Neuronal stem cell (in vitro differentiated cells): ENCODE measurements at regions not wholly inside any gene's neighbourhood (a gene's known extent, or its start where the extent isn't known, plus 50 kb on each side); places are given as distances from the start of the nearest gene placed in this dataset.
A peak's percentile ranks its signal among the peaks of the same experiment; 100 is the strongest.

Experiments
- DNase-seq: peaks from one replicate; pipeline ENCODE4 v3.0.0-alpha.2; 2013; ENCODE audit warnings: low spot score
- H2AFZ ChIP-seq: one replicate; pipeline ENCODE4 v1.6.1; 2013; ENCODE audit warnings: mild to moderate bottlenecking, low read length, inconsistent platforms
- H2AK5ac ChIP-seq: 2 replicates; pipeline ENCODE4 v1.6.1; 2013; ENCODE audit warnings: low read depth, mild to moderate bottlenecking, inconsistent platforms, low read length, moderate library complexity, mixed read lengths
- H2BK120ac ChIP-seq: 2 replicates; pipeline ENCODE4 v1.6.1; 2013; ENCODE audit warnings: low read depth, mild to moderate bottlenecking, inconsistent platforms, low read length, moderate library complexity, mixed read lengths
- H2BK12ac ChIP-seq: one replicate; pipeline ENCODE4 v1.6.1; 2013; ENCODE audit warnings: low read length, inconsistent platforms
- H2BK15ac ChIP-seq: 2 replicates; pipeline ENCODE4 v1.6.1; 2013; ENCODE audit warnings: mild to moderate bottlenecking, low read length, inconsistent platforms, mixed read lengths
- H2BK5ac ChIP-seq: one replicate; pipeline ENCODE4 v1.6.1; 2013; ENCODE audit warnings: inconsistent platforms, mild to moderate bottlenecking, low read length, moderate library complexity
- H3K14ac ChIP-seq: one replicate; pipeline ENCODE4 v1.6.1; 2013; ENCODE audit warnings: low read length, inconsistent platforms
- H3K18ac ChIP-seq: 2 replicates; pipeline ENCODE4 v1.6.1; 2013; ENCODE audit warnings: low read length, inconsistent platforms
- H3K23ac ChIP-seq: 2 replicates; pipeline ENCODE4 v1.6.1; 2013; ENCODE audit warnings: low read depth, mild to moderate bottlenecking, mixed read lengths, low read length, inconsistent platforms; ENCODE audit not compliant: poor library complexity
- H3K27ac ChIP-seq: replicated peaks from 3 replicates; pipeline ENCODE4 v1.5.1; 2013; ENCODE audit warnings: low read length, inconsistent platforms
- H3K27me3 ChIP-seq, 3 experiments: 2 replicates each; pipeline ENCODE4 v1.6.1; 2013; ENCODE audit warnings: low read length in 3 of 3, mild to moderate bottlenecking in 2 of 3, inconsistent platforms in 1 of 3, low read depth in 1 of 3, mixed read lengths in 1 of 3, moderate library complexity in 1 of 3; ENCODE audit not compliant: control insufficient read depth in 3 of 3, insufficient read depth in 3 of 3
- H3K36me3 ChIP-seq, 2 donors: replicated peaks in 1 of 2; 2 replicates each; pipeline ENCODE4 v1.6.1; 2013; ENCODE audit warnings: low read length in 2 of 2; ENCODE audit not compliant: control insufficient read depth in 2 of 2, insufficient read depth in 2 of 2
- H3K4ac ChIP-seq: 2 replicates; pipeline ENCODE4 v1.6.1; 2013; ENCODE audit warnings: inconsistent platforms, mild to moderate bottlenecking, low read length, moderate library complexity
- H3K4me1 ChIP-seq, 2 donors: 1 replicate in 1 of 2; 2 replicates in 1 of 2; pipeline ENCODE4 v1.6.1; 2013; ENCODE audit warnings: low read length in 2 of 2, low read depth in 1 of 2; ENCODE audit not compliant: control insufficient read depth in 2 of 2, insufficient read depth in 1 of 2
- H3K4me2 ChIP-seq: one replicate; pipeline ENCODE4 v1.6.1; 2013; ENCODE audit warnings: mild to moderate bottlenecking, low read length, inconsistent platforms; ENCODE audit not compliant: insufficient read depth, poor library complexity, severe bottlenecking
- H3K4me3 ChIP-seq, 2 donors: 2 replicates each; pipeline ENCODE4 v1.5.1; 2013; ENCODE audit warnings: low read length in 2 of 2, mild to moderate bottlenecking in 2 of 2, inconsistent platforms in 1 of 2, moderate library complexity in 1 of 2
- H3K79me1 ChIP-seq: one replicate; pipeline ENCODE4 v1.6.1; 2013; ENCODE audit warnings: low read depth, mild to moderate bottlenecking, inconsistent platforms, low read length, moderate library complexity
- H3K9ac ChIP-seq: one replicate; pipeline ENCODE4 v1.6.1; 2013; ENCODE audit warnings: mild to moderate bottlenecking, low read depth, low read length, inconsistent platforms; ENCODE audit not compliant: poor library complexity
- H3K9me3 ChIP-seq, 2 donors: replicated peaks in 1 of 2; 2 replicates each; pipeline versions ENCODE3 to v1.6.1; 2013; ENCODE audit warnings: low read length in 2 of 2, mild to moderate bottlenecking in 2 of 2, inconsistent platforms in 1 of 2, low read depth in 1 of 2, mixed read lengths in 1 of 2, moderate library complexity in 1 of 2; ENCODE audit not compliant: control insufficient read depth in 2 of 2, insufficient read depth in 1 of 2
- H4K8ac ChIP-seq: one replicate; pipeline ENCODE4 v1.6.1; 2013; ENCODE audit warnings: low read depth, mild to moderate bottlenecking, inconsistent platforms, low read length, moderate library complexity
- H4K91ac ChIP-seq: one replicate; pipeline ENCODE4 v1.6.1; 2013; ENCODE audit warnings: low read length, low read depth, mild to moderate bottlenecking, inconsistent platforms; ENCODE audit not compliant: poor library complexity
- WGBS, 2 donors: extraction: QIAGEN DNeasy Blood & Tissue Kit; methylation state at CpG; one replicate each; pipeline ENCODE4 v1.1.7; 2013; ENCODE audit warnings: missing lambda C conversion rate in 2 of 2, mixed read lengths in 1 of 2; ENCODE audit not compliant: insufficient read length in 2 of 2, insufficient replicate concordance in 1 of 2; ENCODE audit errors: extremely low coverage in 2 of 2; 5-methylcytosine and 5-hydroxymethylcytosine counted together

DNA sequence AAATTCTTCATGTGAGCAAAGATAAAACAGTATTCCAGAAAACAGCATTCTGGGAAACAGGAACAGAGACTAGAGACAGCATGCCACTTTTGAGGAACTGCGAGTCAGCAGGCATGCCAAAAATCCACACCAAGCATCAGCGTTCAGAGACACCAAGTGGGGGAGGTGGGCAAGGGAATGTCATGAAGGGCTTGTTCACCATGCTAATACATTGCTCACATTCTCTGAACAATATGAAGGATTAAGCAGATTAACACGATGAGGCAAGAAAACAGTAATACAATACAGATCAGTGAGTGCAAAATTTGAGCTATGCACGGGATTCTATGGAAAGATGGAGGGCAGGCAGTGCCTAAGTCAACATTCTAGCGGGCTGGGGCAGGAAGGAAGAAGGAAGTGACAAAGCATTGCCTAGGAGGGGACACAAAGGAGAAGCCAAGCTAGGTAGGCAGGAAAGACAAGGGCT, 278.3 kb downstream of the FBXW7 start:
- no peak overlapping the region for H3K4me3 ChIP-seq
- no peaks in the 10 kb centered on the region for H3K36me3 ChIP-seq
- H3K4ac ChIP-seq = no peak overlapping the region
- H2BK15ac ChIP-seq = no peak overlapping the region
- whole genome bisulfite sequencing, 2 donors = no CpG with 5 or more reads among the region's 5 CpGs
- no peak overlapping the region for H2BK12ac ChIP-seq
- H3K18ac ChIP-seq = no peak overlapping the region
- peak overlapping the region; percentile 28 for H2AFZ ChIP-seq
- H3K79me1 ChIP-seq = no peaks in the 10 kb centered on the region
- peak; percentile 12 for DNase-seq
- H2AK5ac ChIP-seq = no peak overlapping the region
- H4K91ac ChIP-seq = no peak overlapping the region
- no peak overlapping the region for H2BK5ac ChIP-seq
- H4K8ac ChIP-seq = no peak overlapping the region
- peaks cover 7 to 11% of the 10 kb centered on the region in 2 donors for H3K4me1 ChIP-seq
- no peak overlapping the region for H3K23ac ChIP-seq
- H3K4me2 ChIP-seq = no peak overlapping the region
- no peak overlapping the region for H3K14ac ChIP-seq
- no peaks in the 10 kb centered on the region for H3K27me3 ChIP-seq
- H3K9me3 ChIP-seq = peaks cover 0 to 2% of the 10 kb centered on the region in 2 donors
- no peak overlapping the region for H3K9ac ChIP-seq
- peak overlapping the region; percentile 11 for H3K27ac ChIP-seq
- H2BK120ac ChIP-seq = no peak overlapping the region

DNA sequence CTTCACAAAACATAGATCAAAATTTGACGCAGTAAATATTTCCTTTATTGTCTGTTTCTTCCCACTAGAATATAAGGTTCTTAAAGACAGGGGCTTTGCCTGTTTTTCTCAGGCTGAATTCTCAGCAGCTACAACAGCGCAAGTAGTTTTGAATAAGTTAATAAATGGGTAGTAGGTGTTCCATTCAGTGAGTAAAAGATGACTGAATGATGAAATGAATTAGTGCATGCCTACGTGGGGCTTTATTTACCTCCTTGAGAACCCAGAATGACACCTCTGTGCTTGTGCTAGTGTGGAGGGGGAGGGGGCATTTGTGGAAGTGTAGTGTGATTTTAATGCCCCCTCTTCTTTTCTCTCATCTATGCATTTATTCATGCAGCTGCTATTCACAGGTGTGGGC, 278.9 kb downstream of the FBXW7 start:
- no peak overlapping the region for H3K4me3 ChIP-seq
- H2AFZ ChIP-seq = no peak overlapping the region
- no peak overlapping the region for H4K91ac ChIP-seq
- no peak overlapping the region for H3K4ac ChIP-seq
- H2BK15ac ChIP-seq = no peak overlapping the region
- H3K18ac ChIP-seq = no peak overlapping the region
- H3K4me1 ChIP-seq = peaks cover 7 to 11% of the 10 kb centered on the region in 2 donors
- no peak overlapping the region for H2BK12ac ChIP-seq
- DNase-seq = no peak
- H3K9ac ChIP-seq = no peak overlapping the region
- no peak overlapping the region for H2BK5ac ChIP-seq
- no CpG with 5 or more reads among the region's 3 CpGs for WGBS, 2 donors
- no peak overlapping the region for H3K27ac ChIP-seq
- H3K36me3 ChIP-seq = no peaks in the 10 kb centered on the region
- no peaks in the 10 kb centered on the region for H3K27me3 ChIP-seq
- no peak overlapping the region for H3K4me2 ChIP-seq
- no peak overlapping the region for H4K8ac ChIP-seq
- no peak overlapping the region for H2BK120ac ChIP-seq
- H2AK5ac ChIP-seq = no peak overlapping the region
- peaks cover 0 to 2% of the 10 kb centered on the region in 2 donors for H3K9me3 ChIP-seq
- H3K23ac ChIP-seq = no peak overlapping the region
- H3K14ac ChIP-seq = no peak overlapping the region
- H3K79me1 ChIP-seq = no peaks in the 10 kb centered on the region

DNA sequence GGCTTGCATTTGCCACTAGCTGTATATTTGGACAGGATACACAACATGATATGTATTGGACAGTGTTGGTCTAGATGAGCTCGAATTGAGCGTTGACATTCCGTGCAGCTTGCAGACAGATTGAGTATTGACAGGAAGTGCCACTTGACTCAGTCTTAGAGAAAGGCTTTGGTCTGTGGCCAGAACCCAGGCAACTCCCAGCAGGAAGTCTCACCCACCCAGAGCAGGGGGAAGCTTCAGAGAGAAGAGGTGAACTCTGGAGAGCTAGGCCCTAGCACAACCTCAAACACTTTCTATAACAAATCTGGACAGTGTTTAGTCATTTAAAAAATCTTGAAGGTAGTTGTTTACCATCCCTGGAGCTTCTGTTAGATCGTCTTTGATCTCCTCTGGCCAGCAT, 280.5 kb downstream of the FBXW7 start:
- Histone ChIP-seq H3K14ac (no peak overlapping the region), H2AK5ac (no peak overlapping the region), H3K27ac (no peak overlapping the region), H3K27me3 (no peaks in the 10 kb centered on the region), H3K4ac (no peak overlapping the region), H3K9ac (no peak overlapping the region), H3K79me1 (no peaks in the 10 kb centered on the region), H2BK5ac (no peak overlapping the region), H2AFZ (no peak overlapping the region), H3K4me1 (peaks cover 7 to 11% of the 10 kb centered on the region in 2 donors), H2BK120ac (no peak overlapping the region), H3K9me3 (peaks cover 0 to 2% of the 10 kb centered on the region in 2 donors), H2BK12ac (no peak overlapping the region), H3K36me3 (no peaks in the 10 kb centered on the region), H3K18ac (no peak overlapping the region), H2BK15ac (no peak overlapping the region), H3K4me2 (no peak overlapping the region), H4K91ac (no peak overlapping the region), H3K4me3 (no peak overlapping the region), H3K23ac (no peak overlapping the region), H4K8ac (no peak overlapping the region)
- no peak for DNase-seq
- WGBS, 2 donors = no CpG with 5 or more reads among the region's 4 CpGs

DNA sequence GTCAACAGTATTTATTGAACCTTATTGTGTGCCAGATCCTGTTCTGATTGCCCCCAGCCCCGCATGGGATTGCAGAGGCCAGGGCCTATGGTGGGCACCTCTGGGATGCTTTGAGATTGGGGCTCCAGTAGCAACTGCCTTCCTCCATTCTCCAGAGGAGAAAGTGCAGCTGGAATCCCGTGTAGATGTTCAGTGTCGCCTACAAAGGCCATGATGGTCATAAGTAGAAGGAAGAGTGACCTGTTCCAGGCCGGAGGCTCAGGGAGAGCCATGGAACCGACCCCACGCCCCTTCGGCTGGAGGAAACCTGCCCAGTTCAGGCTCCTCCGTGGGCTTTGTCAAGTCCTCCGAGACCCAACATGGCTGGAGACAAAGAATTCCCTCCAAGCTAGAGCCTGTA, 287.5 kb downstream of the FBXW7 start:
- no peak overlapping the region for H3K27ac ChIP-seq
- peaks cover 3% of the 10 kb centered on the region for H3K79me1 ChIP-seq
- H3K4me1 ChIP-seq = peaks cover 0 to 2% of the 10 kb centered on the region in 2 donors
- H3K9ac ChIP-seq = no peak overlapping the region
- no peak overlapping the region for H3K14ac ChIP-seq
- no peak overlapping the region for H2BK5ac ChIP-seq
- no peaks in the 10 kb centered on the region for H3K36me3 ChIP-seq
- no peak for DNase-seq
- H2BK120ac ChIP-seq = no peak overlapping the region
- H2AK5ac ChIP-seq = no peak overlapping the region
- no peak overlapping the region for H3K4ac ChIP-seq
- H3K4me2 ChIP-seq = no peak overlapping the region
- H3K27me3 ChIP-seq = no peaks in the 10 kb centered on the region
- H3K23ac ChIP-seq = no peak overlapping the region
- H2BK12ac ChIP-seq = no peak overlapping the region
- H4K91ac ChIP-seq = no peak overlapping the region
- WGBS, 2 donors = no CpG with 5 or more reads among the region's 9 CpGs
- H3K4me3 ChIP-seq = no peak overlapping the region
- H2AFZ ChIP-seq = no peak overlapping the region
- H3K9me3 ChIP-seq = no peaks in the 10 kb centered on the region
- no peak overlapping the region for H2BK15ac ChIP-seq
- H4K8ac ChIP-seq = no peak overlapping the region
- H3K18ac ChIP-seq = no peak overlapping the region
